ENCODE measurements at regions not wholly inside any gene's neighbourhood (a gene's known extent, or its start where the extent isn't known, plus 50 kb on each side); places are given as distances from the start of the nearest gene placed in this dataset.

GRCh38 chr20:24823176-24823784 is 125.8 kb upstream of the CST7 start:
- TF ChIP-seq CTCF (IDR thresholded peaks at IDR 0.05) = no peak

- TF ChIP-seq CTCF (IDR thresholded peaks at IDR 0.05) = no peak
These were observed 124.9 kb upstream of the CST7 start for GRCh38 chr20:24823989-24824693.

GRCh38 chr20:24825591-24825990 is 123.5 kb upstream of the CST7 start:
- TF ChIP-seq CTCF (IDR thresholded peaks at IDR 0.05) = no peak

- TF ChIP-seq CTCF (IDR thresholded peaks at IDR 0.05) = no peak
These were observed 121.3 kb upstream of the CST7 start for GRCh38 chr20:24827603-24828295.

GRCh38 chr20:24828992-24829648 is 119.9 kb upstream of the CST7 start:
- no peak for TF ChIP-seq CTCF (IDR thresholded peaks at IDR 0.05)

GRCh38 chr20:24829649-24830370 is 119.3 kb upstream of the CST7 start:
- no peak for TF ChIP-seq CTCF (IDR thresholded peaks at IDR 0.05)

GRCh38 chr20:24830649-24831048 is 118.4 kb upstream of the CST7 start:
- TF ChIP-seq CTCF (IDR thresholded peaks at IDR 0.05) = no peak

Data from LNCAP (cell line).